HEK293 (cell line): ENCODE measurements at regions not wholly inside any gene's neighbourhood (a gene's known extent, or its start where the extent isn't known, plus 50 kb on each side); places are given as distances from the start of the nearest gene placed in this dataset.

ENCODE experiments used
- CTCF ChIA-PET: fragments of 350-600 bp; formaldehyde crosslinking; extraction: SDS; loops from one replicate; lab custom pipeline; 2021; ENCODE audit warnings: antibody characterized with exemption; lab: Yijun Ruan, JAX
- POLR2A ChIA-PET: fragments of 300-600 bp; formaldehyde crosslinking; extraction: SDS; loops from one replicate; lab custom pipeline; 2020; ENCODE audit warnings: antibody characterized with exemption, inconsistent platforms; lab: Yijun Ruan, JAX
- H3K27ac ChIP-seq: fragments of 200-500 bp; sonication (Bioruptor generic); 2 replicates; pipeline ENCODE4 v1.5.1; 2014; ENCODE audit warnings: low read depth, low read length, control low read depth, inconsistent platforms; ENCODE audit errors: extremely low read depth
- H3K36me3 ChIP-seq, 2 experiments: fragments of 200-500 bp in 1 of 2; sonication (Bioruptor generic) in 1 of 2; 1 replicate in 1 of 2; 2 replicates in 1 of 2; pipeline ENCODE4 v1.5.1; 2014 to 2017; ENCODE audit warnings: inconsistent platforms in 2 of 2, low read length in 2 of 2; ENCODE audit not compliant: control insufficient read depth in 2 of 2, insufficient read depth in 1 of 2
- H3K4me1 ChIP-seq: fragments of 200-500 bp; sonication (Bioruptor generic); 2 replicates; pipeline ENCODE4 v1.5.1; 2014; ENCODE audit warnings: mild to moderate bottlenecking, low read length, inconsistent platforms; ENCODE audit not compliant: control insufficient read depth, insufficient read depth
- H3K4me3 ChIP-seq: 2 replicates; pipeline ENCODE4 v1.5.1; 2011; ENCODE audit warnings: low read depth, mild to moderate bottlenecking, control low read depth, low read length, moderate library complexity
- H3K9me3 ChIP-seq: fragments of 200-500 bp; sonication (Bioruptor generic); 2 replicates; pipeline ENCODE4 v1.5.1; 2014; ENCODE audit warnings: low read depth, low read length, inconsistent platforms; ENCODE audit not compliant: control insufficient read depth, insufficient read depth
- BCL11B ChIP-seq: fragments of 450-650 bp; formaldehyde crosslinking; IDR thresholded peaks from 2 replicates; pipeline ENCODE4 v1.5.1; 2016; ENCODE audit warnings: low read depth, missing biosample characterization, missing genetic modification characterization
- EGR2 ChIP-seq: fragments of 450-650 bp; formaldehyde crosslinking; IDR thresholded peaks from 2 replicates; pipeline ENCODE4 v1.5.1; 2016; ENCODE audit warnings: low read depth, missing biosample characterization, missing genetic modification characterization
- HOXA7 ChIP-seq: sonication (generic); formaldehyde crosslinking; IDR thresholded peaks from 2 replicates; pipeline ENCODE4 v1.8.1; 2022; ENCODE audit warnings: missing genetic modification reagents, borderline replicate concordance
- KLF10 ChIP-seq: fragments of 450-650 bp; IDR thresholded peaks from 2 replicates; pipeline ENCODE4 v1.5.1; 2018; ENCODE audit warnings: missing biosample characterization, mild to moderate bottlenecking, missing genetic modification characterization
- ZNF175 ChIP-seq: fragments of 450-650 bp; formaldehyde crosslinking; IDR thresholded peaks from 2 replicates; pipeline ENCODE4 v1.5.1; 2016; ENCODE audit warnings: missing biosample characterization, missing genetic modification characterization
- ZNF23 ChIP-seq: fragments of 450-650 bp; formaldehyde crosslinking; IDR thresholded peaks from 2 replicates; pipeline ENCODE4 v1.5.1; 2016; ENCODE audit warnings: missing biosample characterization, missing genetic modification characterization, borderline replicate concordance
- ZNF266 ChIP-seq: fragments of 450-650 bp; formaldehyde crosslinking; IDR thresholded peaks from 2 replicates; pipeline ENCODE4 v1.5.1; 2016; ENCODE audit warnings: missing biosample characterization, missing genetic modification characterization, low read depth
- ZNF416 ChIP-seq: fragments of 450-650 bp; formaldehyde crosslinking; IDR thresholded peaks from 2 replicates; pipeline ENCODE4 v1.5.1; 2016; ENCODE audit warnings: missing biosample characterization, missing genetic modification characterization
- ZNF449 ChIP-seq: fragments of 450-650 bp; formaldehyde crosslinking; IDR thresholded peaks from 2 replicates; pipeline ENCODE4 v1.5.1; 2017; ENCODE audit warnings: missing biosample characterization, mild to moderate bottlenecking, missing genetic modification characterization, moderate library complexity
- ZNF521 ChIP-seq: fragments of 450-650 bp; formaldehyde crosslinking; IDR thresholded peaks from 2 replicates; pipeline ENCODE4 v1.5.1; 2017; ENCODE audit warnings: missing biosample characterization, mild to moderate bottlenecking, missing genetic modification characterization
- ZNF544 ChIP-seq: fragments of 450-650 bp; formaldehyde crosslinking; IDR thresholded peaks from 2 replicates; pipeline ENCODE4 v1.5.0; 2017; ENCODE audit warnings: missing biosample characterization, missing genetic modification characterization
- ZNF548 ChIP-seq: fragments of 450-650 bp; formaldehyde crosslinking; IDR thresholded peaks from 2 replicates; pipeline ENCODE4 v1.5.1; 2016; ENCODE audit warnings: missing biosample characterization, missing genetic modification characterization
- ZNF677 ChIP-seq: fragments of 450-650 bp; IDR thresholded peaks from 2 replicates; pipeline ENCODE4 v1.5.0; 2018; ENCODE audit warnings: missing biosample characterization, mild to moderate bottlenecking, missing genetic modification characterization, moderate library complexity
- ZNF704 ChIP-seq: fragments of 450-650 bp; formaldehyde crosslinking; IDR thresholded peaks from 2 replicates; pipeline ENCODE4 v1.5.1; 2016; ENCODE audit warnings: missing biosample characterization, missing genetic modification characterization
- ZNF747 ChIP-seq: fragments of 450-650 bp; formaldehyde crosslinking; IDR thresholded peaks from 2 replicates; pipeline ENCODE4 v1.5.1; 2016; ENCODE audit warnings: missing biosample characterization, missing genetic modification characterization
- ZNF776 ChIP-seq: fragments of 450-650 bp; formaldehyde crosslinking; IDR thresholded peaks from 2 replicates; pipeline ENCODE4 v1.5.0; 2017; ENCODE audit warnings: missing biosample characterization, missing genetic modification characterization, borderline replicate concordance
- TF ChIP-seq, protein P1 (sequence below): fragments of 450-650 bp; formaldehyde crosslinking; IDR thresholded peaks from 2 replicates; pipeline ENCODE4 v1.5.1; 2016; ENCODE audit warnings: missing biosample characterization, missing genetic modification characterization
- TF ChIP-seq, protein P2 (sequence below): fragments of 450-650 bp; formaldehyde crosslinking; IDR thresholded peaks from 2 replicates; pipeline ENCODE4 v1.5.1; 2017; ENCODE audit warnings: missing biosample characterization, missing genetic modification characterization
- TF ChIP-seq, protein P3 (sequence below): fragments of 450-650 bp; formaldehyde crosslinking; IDR thresholded peaks from 2 replicates; pipeline ENCODE4 v1.5.1; 2016; ENCODE audit warnings: missing biosample characterization, missing genetic modification characterization
- TF ChIP-seq, protein P4 (sequence below): fragments of 450-650 bp; formaldehyde crosslinking; IDR thresholded peaks from 2 replicates; pipeline ENCODE4 v1.5.1; 2016; ENCODE audit warnings: missing biosample characterization, missing genetic modification characterization

DNA sequence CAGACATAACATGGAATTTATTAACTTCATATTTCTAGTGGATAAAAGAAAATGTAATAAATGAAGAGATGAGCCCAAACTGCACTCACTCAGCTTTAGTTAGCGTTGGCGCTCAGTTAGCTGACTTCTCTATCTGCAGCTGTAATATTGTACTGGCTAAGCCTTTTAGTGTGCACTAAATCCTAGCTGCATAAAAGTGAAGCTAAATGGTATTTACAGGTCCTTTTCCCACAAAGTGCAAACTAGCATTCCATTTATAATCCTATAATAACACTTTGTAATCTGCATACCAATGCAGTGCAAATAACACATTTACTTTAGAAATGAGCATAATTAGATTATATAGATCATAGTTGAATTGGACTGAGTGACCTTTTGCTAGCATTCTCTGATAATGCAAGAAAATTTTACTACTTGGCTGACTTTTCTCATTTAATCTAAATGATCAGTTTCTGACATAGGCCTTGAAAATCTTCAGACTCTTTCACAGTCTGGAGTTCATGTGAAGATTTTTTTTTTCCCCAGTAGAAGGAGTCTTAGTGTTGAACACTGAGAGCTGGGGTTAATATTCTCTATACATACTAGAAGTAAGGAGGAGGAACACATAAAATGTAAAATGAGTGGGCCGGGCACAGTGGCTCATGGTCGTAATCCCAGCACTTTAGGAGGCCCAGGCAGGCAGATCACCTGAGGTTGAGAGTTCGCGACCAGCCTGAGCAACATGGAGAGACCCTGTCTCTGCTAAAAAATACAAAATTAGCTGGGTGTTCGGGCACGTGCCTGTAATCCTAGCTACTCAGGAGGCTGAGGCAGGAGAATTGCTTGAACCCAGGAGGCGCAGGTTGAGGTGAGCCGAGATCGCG lies 1426.4 kb downstream of the PCDH9 start (continued):
- TF ChIP-seq, protein P1, sequence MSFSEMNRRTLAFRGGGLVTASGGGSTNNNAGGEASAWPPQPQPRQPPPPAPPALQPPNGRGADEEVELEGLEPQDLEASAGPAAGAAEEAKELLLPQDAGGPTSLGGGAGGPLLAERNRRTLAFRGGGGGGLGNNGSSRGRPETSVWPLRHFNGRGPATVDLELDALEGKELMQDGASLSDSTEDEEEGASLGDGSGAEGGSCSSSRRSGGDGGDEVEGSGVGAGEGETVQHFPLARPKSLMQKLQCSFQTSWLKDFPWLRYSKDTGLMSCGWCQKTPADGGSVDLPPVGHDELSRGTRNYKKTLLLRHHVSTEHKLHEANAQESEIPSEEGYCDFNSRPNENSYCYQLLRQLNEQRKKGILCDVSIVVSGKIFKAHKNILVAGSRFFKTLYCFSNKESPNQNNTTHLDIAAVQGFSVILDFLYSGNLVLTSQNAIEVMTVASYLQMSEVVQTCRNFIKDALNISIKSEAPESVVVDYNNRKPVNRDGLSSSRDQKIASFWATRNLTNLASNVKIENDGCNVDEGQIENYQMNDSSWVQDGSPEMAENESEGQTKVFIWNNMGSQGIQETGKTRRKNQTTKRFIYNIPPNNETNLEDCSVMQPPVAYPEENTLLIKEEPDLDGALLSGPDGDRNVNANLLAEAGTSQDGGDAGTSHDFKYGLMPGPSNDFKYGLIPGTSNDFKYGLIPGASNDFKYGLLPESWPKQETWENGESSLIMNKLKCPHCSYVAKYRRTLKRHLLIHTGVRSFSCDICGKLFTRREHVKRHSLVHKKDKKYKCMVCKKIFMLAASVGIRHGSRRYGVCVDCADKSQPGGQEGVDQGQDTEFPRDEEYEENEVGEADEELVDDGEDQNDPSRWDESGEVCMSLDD (tag by site-specific recombination): no peak

GRCh38 chr13:65789815-65790214 lies 1440.3 kb downstream of the PCDH9 start:
- ChIA-PET POLR2A (no interaction called here), CTCF (no interaction called here)
- no peak for TF ChIP-seq HOXA7 (CRISPR knock-in tag)
- TF ChIP-seq ZNF521 (tag by site-specific recombination): no peak
- TF ChIP-seq, protein P2, sequence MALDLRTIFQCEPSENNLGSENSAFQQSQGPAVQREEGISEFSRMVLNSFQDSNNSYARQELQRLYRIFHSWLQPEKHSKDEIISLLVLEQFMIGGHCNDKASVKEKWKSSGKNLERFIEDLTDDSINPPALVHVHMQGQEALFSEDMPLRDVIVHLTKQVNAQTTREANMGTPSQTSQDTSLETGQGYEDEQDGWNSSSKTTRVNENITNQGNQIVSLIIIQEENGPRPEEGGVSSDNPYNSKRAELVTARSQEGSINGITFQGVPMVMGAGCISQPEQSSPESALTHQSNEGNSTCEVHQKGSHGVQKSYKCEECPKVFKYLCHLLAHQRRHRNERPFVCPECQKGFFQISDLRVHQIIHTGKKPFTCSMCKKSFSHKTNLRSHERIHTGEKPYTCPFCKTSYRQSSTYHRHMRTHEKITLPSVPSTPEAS: no peak
- TF ChIP-seq, protein P3, sequence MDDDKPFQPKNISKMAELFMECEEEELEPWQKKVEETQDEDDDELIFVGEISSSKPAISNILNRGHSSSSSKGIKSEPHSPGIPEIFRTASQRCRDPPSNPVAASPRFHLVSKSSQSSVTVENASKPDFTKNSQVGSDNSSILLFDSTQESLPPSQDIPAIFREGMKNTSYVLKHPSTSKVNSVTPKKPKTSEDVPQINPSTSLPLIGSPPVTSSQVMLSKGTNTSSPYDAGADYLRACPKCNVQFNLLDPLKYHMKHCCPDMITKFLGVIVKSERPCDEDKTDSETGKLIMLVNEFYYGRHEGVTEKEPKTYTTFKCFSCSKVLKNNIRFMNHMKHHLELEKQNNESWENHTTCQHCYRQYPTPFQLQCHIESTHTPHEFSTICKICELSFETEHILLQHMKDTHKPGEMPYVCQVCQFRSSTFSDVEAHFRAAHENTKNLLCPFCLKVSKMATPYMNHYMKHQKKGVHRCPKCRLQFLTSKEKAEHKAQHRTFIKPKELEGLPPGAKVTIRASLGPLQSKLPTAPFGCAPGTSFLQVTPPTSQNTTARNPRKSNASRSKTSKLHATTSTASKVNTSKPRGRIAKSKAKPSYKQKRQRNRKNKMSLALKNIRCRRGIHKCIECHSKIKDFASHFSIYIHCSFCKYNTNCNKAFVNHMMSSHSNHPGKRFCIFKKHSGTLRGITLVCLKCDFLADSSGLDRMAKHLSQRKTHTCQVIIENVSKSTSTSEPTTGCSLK: no peak
- no peak for TF ChIP-seq ZNF548 (tag by site-specific recombination)
- TF ChIP-seq ZNF23: no peak
- Histone ChIP-seq H3K27ac (no peak overlapping the region), H3K4me1 (no peaks in the 10 kb centered on the region), H3K4me3 (no peak overlapping the region), H3K36me3 (no peaks in the 10 kb centered on the region), H3K9me3 (no peaks in the 10 kb centered on the region)

GRCh38 chr13:65787082-65787481 lies 1443.1 kb downstream of the PCDH9 start:
- no peak overlapping the region for H3K27ac ChIP-seq
- no peak overlapping the region for H3K4me3 ChIP-seq
- ChIA-PET CTCF (interaction anchor here (0.6 kb wide), 1 partner anchor 1525 kb away, joined by 3 read pairs; no protein-coding TSS in a partner anchor), POLR2A (no interaction called here)
- H3K4me1 ChIP-seq: no peaks in the 10 kb centered on the region
- H3K36me3 ChIP-seq: no peaks in the 10 kb centered on the region
- H3K9me3 ChIP-seq: no peaks in the 10 kb centered on the region
- TF ChIP-seq ZNF266 (tag by site-specific recombination): no peak
- no peak for TF ChIP-seq ZNF776
- no peak for TF ChIP-seq EGR2
- TF ChIP-seq KLF10 (tag by site-specific recombination): no peak
- TF ChIP-seq ZNF704 (tag by site-specific recombination): no peak
- no peak for TF ChIP-seq BCL11B (tag by site-specific recombination)
- TF ChIP-seq ZNF544 (tag by site-specific recombination): no peak
- TF ChIP-seq ZNF449 (tag by site-specific recombination): no peak
- TF ChIP-seq, protein P4, sequence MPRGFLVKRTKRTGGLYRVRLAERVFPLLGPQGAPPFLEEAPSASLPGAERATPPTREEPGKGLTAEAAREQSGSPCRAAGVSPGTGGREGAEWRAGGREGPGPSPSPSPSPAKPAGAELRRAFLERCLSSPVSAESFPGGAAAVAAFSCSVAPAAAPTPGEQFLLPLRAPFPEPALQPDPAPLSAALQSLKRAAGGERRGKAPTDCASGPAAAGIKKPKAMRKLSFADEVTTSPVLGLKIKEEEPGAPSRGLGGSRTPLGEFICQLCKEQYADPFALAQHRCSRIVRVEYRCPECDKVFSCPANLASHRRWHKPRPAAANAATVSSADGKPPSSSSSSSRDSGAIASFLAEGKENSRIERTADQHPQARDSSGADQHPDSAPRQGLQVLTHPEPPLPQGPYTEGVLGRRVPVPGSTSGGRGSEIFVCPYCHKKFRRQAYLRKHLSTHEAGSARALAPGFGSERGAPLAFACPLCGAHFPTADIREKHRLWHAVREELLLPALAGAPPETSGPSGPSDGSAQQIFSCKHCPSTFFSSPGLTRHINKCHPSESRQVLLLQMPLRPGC: no peak
- TF ChIP-seq ZNF747: no peak
- TF ChIP-seq ZNF416 (tag by site-specific recombination): no peak
- no peak for TF ChIP-seq ZNF175 (tag by site-specific recombination)
- no peak for TF ChIP-seq ZNF677 (tag by site-specific recombination)
